ENCODE measurements at regions not wholly inside any gene's neighbourhood (a gene's known extent, or its start where the extent isn't known, plus 50 kb on each side); places are given as distances from the start of the nearest gene placed in this dataset.

- TF ChIP-seq CTCF (IDR thresholded peaks at IDR 0.05; ENCODE audit: low read length): no peak
- no peak for TF ChIP-seq EZH2 (optimal IDR thresholded peaks at IDR 0.05; ENCODE audit: low read depth, low read length)
- TF ChIP-seq EZH2phosphoT487 (IDR thresholded peaks at IDR 0.05; ENCODE audit: low read length): no peak
These were observed 988.8 kb downstream of the RAPGEF2 start for GRCh38 chr4:160091631-160092030.

Data from MM.1S (cell line).